Body of pancreas (tissue), 4 donors: ENCODE measurements at regions not wholly inside any gene's neighbourhood (a gene's known extent, or its start where the extent isn't known, plus 50 kb on each side); places are given as distances from the start of the nearest gene placed in this dataset.

ENCODE experiments used
- ATAC-seq: fragments of 150-250 bp; one replicate; pipeline ENCODE4 v1.9.1; 2016
- DNase-seq, 4 donors: peaks; one replicate each; pipeline ENCODE4 v3.0.0-alpha.2; 2019
- H3K27ac ChIP-seq, 4 donors: fragments of 200-600 bp; sonication (generic); 1 replicate in 3 of 4; 2 replicates in 1 of 4; pipeline versions ENCODE4 v1.5.1 to v1.6.1; 2016 to 2019; ENCODE audit warnings: mild to moderate bottlenecking in 1 of 4, mixed read lengths in 1 of 4, moderate library complexity in 1 of 4
- H3K27me3 ChIP-seq, 2 donors: fragments of 200-600 bp; sonication (generic); one replicate each; pipeline ENCODE4 v1.6.0; 2016; ENCODE audit warnings: mild to moderate bottlenecking in 1 of 2
- H3K36me3 ChIP-seq, 2 donors: fragments of 200-600 bp; sonication (generic); replicated peaks in 1 of 2; 2 replicates each; pipeline ENCODE4 v1.5.1; 2016; ENCODE audit warnings: low read depth in 2 of 2; ENCODE audit not compliant: insufficient read depth in 1 of 2
- H3K4me1 ChIP-seq: fragments of 200-600 bp; sonication (generic); one replicate; pipeline ENCODE4 v1.6.0; 2016
- H3K4me3 ChIP-seq, 2 donors: fragments of 200-600 bp; sonication (generic); 1 replicate in 1 of 2; 2 replicates in 1 of 2; pipeline ENCODE4 v1.5.1; 2016 to 2019
- H3K9me3 ChIP-seq, 3 donors: fragments of 200-600 bp; sonication (generic); 1 replicate in 2 of 3; 2 replicates in 1 of 3; pipeline ENCODE4 v1.5.1; 2016
- CTCF ChIP-seq, 7 experiments: fragments of 450-650 bp in 4 of 7; fragments of 200-600 bp in 3 of 7; sonication (generic) in 3 of 7; IDR thresholded peaks; one replicate each; pipeline ENCODE4 v1.5.1; 2016 to 2019; ENCODE audit warnings: antibody characterized with exemption in 7 of 7
- POLR2A ChIP-seq, 3 donors: fragments of 450-650 bp; IDR thresholded peaks; one replicate each; pipeline ENCODE4 v1.6.1; 2016; ENCODE audit warnings: antibody characterized with exemption in 3 of 3, mild to moderate bottlenecking in 2 of 3
- WGBS, 2 donors: methylation state at CpG; one replicate each; pipeline ENCODE4 v1.1.5; 2017; 5-methylcytosine and 5-hydroxymethylcytosine counted together
- intact Hi-C: fragments of 100-400 bp; cut with DNase I; formaldehyde crosslinking; loops from one replicate; pipeline ENCODE4 v1.15.1; 2023

- H3K4me1 ChIP-seq: no peaks in the 10 kb centered on the region
- H3K4me3 ChIP-seq: no peak overlapping the region
- no peak for ATAC-seq
- intact Hi-C loops: no loop called here
- no peaks in the 10 kb centered on the region for H3K27me3 ChIP-seq
- 41 to 69% methylated on average over 1 of the region's 1 CpG for WGBS, 2 donors
- no peak for DNase-seq
- no peak overlapping the region for H3K27ac ChIP-seq
- H3K9me3 ChIP-seq: no peaks in the 10 kb centered on the region
- TF ChIP-seq POLR2A (IDR thresholded peaks at IDR 0.05) (no peak), CTCF (IDR thresholded peaks at IDR 0.05) (no peak)
- no peaks in the 10 kb centered on the region for H3K36me3 ChIP-seq
These were observed 252.7 kb upstream of the GRIA1 start for GRCh38 chr5:153237671-153238332.

GRCh38 chr5:153257381-153257780 lies 233.1 kb upstream of the GRIA1 start:
- Histone ChIP-seq H3K27ac (no peak overlapping the region), H3K36me3 (no peaks in the 10 kb centered on the region), H3K4me3 (no peak overlapping the region), H3K27me3 (no peaks in the 10 kb centered on the region), H3K4me1 (no peaks in the 10 kb centered on the region), H3K9me3 (peaks cover 0 to 6% (median 0%) of the 10 kb centered on the region in 3 donors)
- intact Hi-C loops: no loop called here
- TF ChIP-seq CTCF (IDR thresholded peaks at IDR 0.05): no peak
- TF ChIP-seq POLR2A (IDR thresholded peaks at IDR 0.05): no peak
- DNase-seq (no peak), ATAC-seq (no peak)

GRCh38 chr5:153258469-153258868 lies 232.0 kb upstream of the GRIA1 start:
- intact Hi-C loops: no loop called here
- Histone ChIP-seq H3K9me3 (peaks cover 0 to 4% (median 0%) of the 10 kb centered on the region in 3 donors), H3K4me1 (no peaks in the 10 kb centered on the region), H3K36me3 (no peaks in the 10 kb centered on the region), H3K4me3 (no peak overlapping the region), H3K27ac (no peak overlapping the region), H3K27me3 (no peaks in the 10 kb centered on the region)
- DNase-seq (no peak), ATAC-seq (no peak)
- TF ChIP-seq CTCF (IDR thresholded peaks at IDR 0.05) (no peak), POLR2A (IDR thresholded peaks at IDR 0.05) (no peak)
- 58 to 59% methylated on average over 3 of the region's 3 CpGs for WGBS, 2 donors

- H3K36me3 ChIP-seq: no peaks in the 10 kb centered on the region
- no peak overlapping the region for H3K4me3 ChIP-seq
- ATAC-seq: no peak
- H3K27me3 ChIP-seq: no peaks in the 10 kb centered on the region
- no peak for DNase-seq
- no peaks in the 10 kb centered on the region for H3K4me1 ChIP-seq
- H3K27ac ChIP-seq: no peak overlapping the region
- TF ChIP-seq POLR2A (IDR thresholded peaks at IDR 0.05) (no peak), CTCF (IDR thresholded peaks at IDR 0.05) (no peak)
- H3K9me3 ChIP-seq: no peaks in the 10 kb centered on the region
- intact Hi-C loops: no loop called here
These were observed 223.0 kb upstream of the GRIA1 start for GRCh38 chr5:153267506-153267905.

GRCh38 chr5:153275695-153276094 lies 214.8 kb upstream of the GRIA1 start:
- H3K9me3 ChIP-seq: no peaks in the 10 kb centered on the region
- no peaks in the 10 kb centered on the region for H3K36me3 ChIP-seq
- no peak for ATAC-seq
- no peaks in the 10 kb centered on the region for H3K27me3 ChIP-seq
- DNase-seq: no peak
- TF ChIP-seq CTCF (IDR thresholded peaks at IDR 0.05) (no peak), POLR2A (IDR thresholded peaks at IDR 0.05) (no peak)
- 28 to 30% methylated on average over 3 of the region's 3 CpGs for WGBS, 2 donors
- no peak overlapping the region for H3K27ac ChIP-seq
- no peaks in the 10 kb centered on the region for H3K4me1 ChIP-seq
- no peak overlapping the region for H3K4me3 ChIP-seq
- intact Hi-C loops: no loop called here
